ENCODE measurements at regions not wholly inside any gene's neighbourhood (a gene's known extent, or its start where the extent isn't known, plus 50 kb on each side); places are given as distances from the start of the nearest gene placed in this dataset.
"Not testable (repeated sequence)": the region's sequence is repeated elsewhere in the genome, so short reads cannot be mapped to it uniquely, and the experiment has no call there.

GRCh38 chr3:127081001-127081720 lies 98.2 kb downstream of the PLXNA1 start:
- ATAC-seq (ENCODE audit: poor library complexity), result no peak
- intact Hi-C loops (cut with DNase I), result no loop called here
- DNase-seq, result peak; percentile 33

GRCh38 chr3:127082066-127082465 lies 99.2 kb downstream of the PLXNA1 start:
- ATAC-seq (ENCODE audit: poor library complexity) (no peak), DNase-seq (no peak)
- intact Hi-C loops (cut with DNase I), result no loop called here

DNA sequence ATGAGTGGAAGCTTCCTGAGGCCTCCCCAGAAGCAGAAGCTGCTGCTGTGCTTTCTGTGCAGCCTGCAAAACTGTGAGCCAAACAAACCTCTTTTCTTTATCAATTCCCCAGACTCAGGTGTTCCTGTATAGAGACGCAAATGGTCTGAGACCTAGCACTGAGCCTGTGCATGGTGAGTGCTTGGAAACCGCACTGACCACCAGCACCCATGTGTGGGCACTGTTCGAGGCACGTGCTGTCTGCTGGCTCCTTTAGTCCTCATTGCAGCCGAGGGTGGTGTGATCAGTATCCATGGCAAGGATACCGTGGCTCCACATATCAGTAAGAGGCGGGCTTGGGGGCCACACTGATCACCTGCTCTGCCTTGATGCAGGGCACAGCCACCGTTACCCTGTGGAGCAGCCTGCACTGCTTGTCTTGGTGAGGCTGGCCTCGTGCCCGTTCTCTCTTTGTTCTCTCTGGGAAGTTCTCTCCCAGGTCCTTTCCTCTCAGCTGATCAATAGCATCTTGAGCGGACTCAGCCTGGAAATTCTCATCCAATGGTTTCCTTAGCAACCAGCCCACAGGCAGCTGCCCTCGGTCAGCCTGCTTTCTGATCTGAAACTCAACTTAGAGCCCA lies 101.0 kb downstream of the PLXNA1 start:
- no peak for ATAC-seq (ENCODE audit: poor library complexity)
- peak; percentile 27 for DNase-seq
- intact Hi-C loops (cut with DNase I), result no loop called here

- intact Hi-C loops (cut with DNase I), result no loop called here
- ATAC-seq (ENCODE audit: poor library complexity), result no peak
- DNase-seq, result peak; percentile 25
Observed at GRCh38 chr3:127084401-127084990, 101.6 kb downstream of the PLXNA1 start.

- DNase-seq (no peak), ATAC-seq (ENCODE audit: poor library complexity) (no peak)
Observed at GRCh38 chr3:127085576-127085975, 102.7 kb downstream of the PLXNA1 start.

DNA sequence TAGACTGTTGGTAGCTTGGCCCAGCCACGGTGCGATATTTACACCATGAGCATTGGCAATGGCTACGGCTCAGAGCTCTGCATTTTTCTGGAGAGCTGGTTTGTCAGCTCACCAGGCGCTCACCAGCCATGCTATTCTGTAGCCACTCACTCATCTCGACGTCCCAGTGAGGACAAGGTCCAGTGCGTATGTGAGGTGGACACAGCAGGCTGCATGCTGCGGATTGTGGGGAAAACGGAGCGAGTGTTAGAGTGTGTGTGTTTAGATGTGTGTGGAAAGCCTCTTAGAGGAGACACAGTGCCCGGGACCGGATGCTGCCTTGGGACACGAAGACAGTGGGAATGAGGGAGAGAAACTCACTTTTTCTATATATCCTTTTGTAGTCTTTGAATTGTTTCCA lies 103.7 kb downstream of the PLXNA1 start:
- DNase-seq; ATAC-seq (ENCODE audit: poor library complexity); intact Hi-C loops (cut with DNase I): not testable (repeated sequence)

More at GRCh38 chr3:127085576-127085975, 102.7 kb downstream of the PLXNA1 start:
- intact Hi-C loops (cut with DNase I), result no loop called here

DNA sequence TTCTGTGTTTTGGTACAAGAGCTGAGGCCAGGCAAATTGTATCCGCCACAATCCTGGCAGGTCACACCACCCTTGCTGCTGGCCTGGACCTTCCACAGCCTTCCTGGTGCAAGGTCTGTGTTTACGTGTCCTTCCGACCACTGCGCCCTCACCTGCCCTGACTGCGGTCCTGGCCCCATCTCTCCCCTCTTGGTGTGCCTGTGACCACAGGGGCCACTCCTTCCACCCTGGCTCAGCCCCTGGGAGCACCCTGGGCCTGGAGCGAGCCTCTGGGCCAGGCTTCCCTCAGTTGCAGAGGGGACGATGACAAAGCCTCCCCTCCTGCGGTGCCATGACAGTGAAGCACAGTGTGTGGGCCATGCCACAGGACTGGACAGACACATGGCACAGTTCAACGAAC lies 104.5 kb downstream of the PLXNA1 start:
- intact Hi-C loops (cut with DNase I), result no loop called here
- ATAC-seq (ENCODE audit: poor library complexity), result no peak
- DNase-seq, result no peak

DNA sequence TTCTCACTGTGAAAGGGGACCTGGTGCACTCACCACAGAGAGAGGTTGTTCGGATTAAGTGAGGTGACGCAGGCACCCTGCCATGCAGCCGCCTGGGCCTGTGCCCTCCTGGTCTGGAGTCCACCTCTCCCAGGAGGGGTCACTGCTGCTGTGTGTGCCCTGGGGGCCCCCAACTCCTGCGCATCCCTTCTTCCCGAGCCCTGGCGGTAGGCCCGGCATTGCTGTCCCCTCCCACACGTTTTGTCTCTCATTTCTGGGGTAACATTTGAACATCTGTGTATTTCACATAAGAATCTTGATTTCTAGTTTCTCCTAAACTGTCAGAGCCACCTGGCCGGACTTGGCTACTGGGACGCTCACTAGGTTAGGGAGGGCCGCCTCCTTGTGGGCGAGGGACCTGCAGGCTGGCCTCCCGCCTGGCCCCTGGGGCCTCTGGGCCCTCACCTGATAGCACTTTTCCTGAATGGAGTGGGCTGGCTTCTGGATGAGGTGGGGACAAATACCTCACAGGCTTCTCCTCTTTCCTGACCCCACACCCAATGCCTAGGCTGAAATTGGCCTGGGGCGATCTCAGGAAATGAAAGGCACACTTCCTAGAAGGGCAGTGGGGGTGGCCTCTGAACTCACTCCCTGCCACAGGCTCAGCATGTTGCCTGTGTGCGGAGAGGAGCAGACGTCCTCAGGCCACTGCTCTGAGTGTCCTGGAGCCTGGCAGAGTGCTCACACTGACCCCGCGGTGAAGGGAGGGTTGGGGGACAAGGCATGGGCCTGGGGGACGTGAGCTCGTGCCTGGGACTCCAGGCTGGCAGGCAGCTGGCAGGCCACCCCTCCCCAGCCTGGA lies 104.2 kb upstream of the PRR23E start:
- ATAC-seq (ENCODE audit: poor library complexity), result peak; percentile 5
- intact Hi-C loops (cut with DNase I), result no loop called here
- DNase-seq, result no peak

DNA sequence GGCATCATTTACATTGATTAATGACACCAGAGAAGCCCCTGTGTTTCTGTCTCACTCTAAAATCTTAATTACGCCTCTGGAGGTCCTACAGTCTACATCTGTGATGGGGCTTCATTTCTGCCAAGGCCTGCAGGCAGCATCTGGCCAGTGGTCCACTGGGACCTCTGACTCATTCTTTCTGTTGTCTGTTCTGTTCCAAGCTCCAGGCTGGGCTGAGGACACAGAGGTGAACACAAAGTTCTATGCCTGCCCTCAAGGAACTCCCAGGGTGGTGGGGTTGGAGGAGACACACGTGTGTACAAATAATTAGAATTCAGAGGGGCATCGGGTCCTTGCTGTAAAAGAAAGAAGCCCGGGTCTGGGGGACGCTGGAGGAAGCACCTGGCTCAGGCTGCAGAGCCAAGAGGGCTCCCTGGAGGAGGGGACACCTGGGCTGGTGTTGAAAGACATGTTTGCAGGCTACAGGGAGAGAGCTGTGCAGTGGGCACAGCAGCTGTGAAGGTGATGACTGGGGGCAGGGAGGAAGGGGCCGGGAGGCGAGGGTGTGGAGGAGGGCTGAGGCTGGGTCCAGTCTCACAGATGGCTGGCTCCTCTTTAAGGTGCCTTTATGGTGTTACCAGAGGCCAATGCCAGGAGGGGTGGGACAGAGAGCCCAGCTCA lies 103.3 kb upstream of the PRR23E start:
- DNase-seq, result peak; percentile 63
- peak; percentile 86 for ATAC-seq (ENCODE audit: poor library complexity)
- intact Hi-C loops (cut with DNase I), result no loop called here

GRCh38 chr3:127090218-127091160 lies 102.4 kb upstream of the PRR23E start:
- ATAC-seq (ENCODE audit: poor library complexity) (peak; percentile 29), DNase-seq (no peak)
- intact Hi-C loops (cut with DNase I), result no loop called here

DNA sequence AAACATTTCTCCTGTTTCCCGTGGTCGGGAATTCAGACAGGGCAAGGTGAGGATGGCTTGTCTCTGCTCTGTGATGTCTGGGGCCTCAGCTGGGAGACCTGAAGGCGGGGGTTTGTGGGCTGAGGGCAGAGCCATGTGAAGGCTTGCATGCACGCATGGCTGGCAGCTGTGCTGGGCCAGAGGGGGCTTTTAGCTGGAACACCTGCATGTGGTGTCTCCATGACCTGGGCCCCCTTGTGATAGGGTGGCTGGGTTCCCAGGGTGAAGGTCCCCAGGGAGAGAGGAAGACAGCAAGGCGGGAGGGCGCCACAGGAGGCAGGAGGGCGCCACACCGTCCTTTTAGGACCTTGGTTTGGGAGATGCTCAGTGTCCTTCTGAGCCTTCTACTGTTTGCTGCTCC lies 101.6 kb upstream of the PRR23E start:
- intact Hi-C loops (cut with DNase I), result no loop called here
- ATAC-seq (ENCODE audit: poor library complexity), result no peak
- no peak for DNase-seq

- intact Hi-C loops (cut with DNase I), result no loop called here
- DNase-seq (no peak), ATAC-seq (ENCODE audit: poor library complexity) (no peak)
Observed at GRCh38 chr3:127092368-127092767, 100.6 kb upstream of the PRR23E start.

DNA sequence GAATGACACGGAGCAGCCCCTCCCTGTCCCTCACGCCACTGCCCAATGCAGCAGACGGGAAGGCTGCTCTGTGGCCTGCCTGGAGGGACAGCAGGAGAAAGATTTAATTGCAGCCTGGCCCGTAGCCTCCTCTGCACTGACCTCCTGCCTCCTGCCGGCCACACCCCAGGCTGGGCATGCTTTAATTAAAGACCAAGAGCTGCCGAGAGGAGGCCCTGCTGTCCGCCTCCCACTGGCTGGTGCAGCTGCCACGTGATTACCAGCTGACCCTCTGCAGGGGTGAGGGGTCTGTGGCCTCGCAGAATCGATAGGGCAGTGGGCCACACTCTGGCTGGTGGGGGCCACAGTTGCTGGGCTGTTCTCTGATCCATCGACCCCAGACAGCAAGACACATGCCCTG lies 100.2 kb upstream of the PRR23E start:
- intact Hi-C loops (cut with DNase I), result no loop called here
- ATAC-seq (ENCODE audit: poor library complexity) (no peak), DNase-seq (no peak)

- no peak for ATAC-seq (ENCODE audit: poor library complexity)
- DNase-seq, result no peak
- intact Hi-C loops (cut with DNase I), result no loop called here
Observed at GRCh38 chr3:127093312-127093711, 99.6 kb upstream of the PRR23E start.

GRCh38 chr3:127095774-127096173 lies 97.2 kb upstream of the PRR23E start:
- ATAC-seq (ENCODE audit: poor library complexity) (no peak), DNase-seq (no peak)
- intact Hi-C loops (cut with DNase I), result no loop called here

DNA sequence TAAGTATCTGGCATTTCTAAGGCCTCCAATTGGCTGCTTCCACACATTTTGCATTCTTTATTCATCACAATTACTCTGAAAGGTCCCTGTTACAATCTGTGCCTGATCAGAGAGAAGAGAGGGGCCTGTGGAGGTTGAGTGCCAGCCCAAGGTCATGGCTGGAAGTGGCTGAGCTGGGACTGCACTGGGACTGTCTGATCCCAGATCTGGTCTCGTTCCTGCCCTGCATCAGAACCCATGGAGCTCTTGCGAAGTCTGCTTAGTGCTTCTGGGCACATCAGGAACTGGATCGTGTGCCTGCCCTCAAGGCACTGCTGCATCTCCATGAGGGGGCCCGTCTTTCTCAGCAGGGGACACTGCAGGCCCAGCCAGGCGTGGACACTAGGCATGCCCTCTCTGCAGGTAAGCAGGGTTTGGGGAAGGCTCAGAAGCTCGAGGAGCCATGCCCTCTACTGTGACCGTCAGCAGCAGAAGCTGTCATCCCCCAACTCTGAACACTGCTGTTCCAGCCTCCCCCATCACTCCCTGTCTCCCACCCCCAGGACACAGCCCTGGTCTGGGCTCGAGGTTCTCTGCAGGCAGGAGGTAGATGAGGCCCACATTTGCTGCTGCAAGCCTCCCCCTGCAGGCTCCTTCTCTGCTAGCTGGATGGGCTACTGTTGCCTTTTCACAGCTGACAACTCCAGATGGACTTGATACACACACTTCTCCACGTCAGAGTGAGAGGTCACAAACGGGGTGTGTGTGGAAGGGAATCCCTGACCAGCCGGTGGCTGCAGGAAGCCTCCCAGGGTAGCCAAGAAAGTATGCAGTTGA lies 96.5 kb upstream of the PRR23E start:
- ATAC-seq (ENCODE audit: poor library complexity), result peak; percentile 63
- no peak for DNase-seq
- intact Hi-C loops (cut with DNase I), result no loop called here

GRCh38 chr3:127097072-127097405 lies 95.9 kb upstream of the PRR23E start:
- ATAC-seq (ENCODE audit: poor library complexity) (no peak), DNase-seq (no peak)
- intact Hi-C loops (cut with DNase I), result no loop called here

Measured in Right ventricle myocardium superior (tissue), 1 donor.